ENCODE measurements at regions not wholly inside any gene's neighbourhood (a gene's known extent, or its start where the extent isn't known, plus 50 kb on each side); places are given as distances from the start of the nearest gene placed in this dataset.

- TF ChIP-seq TAF1 (IDR thresholded peaks at IDR 0.05; ENCODE audit: borderline replicate concordance, insufficient read depth, low read length) (no peak), FOXP2 (optimal IDR thresholded peaks at IDR 0.05; ENCODE audit: borderline replicate concordance, extremely low read depth, extremely low read length, insufficient read depth) (no peak), POLR2AphosphoS5 (IDR thresholded peaks at IDR 0.05; ENCODE audit: low read depth, low read length) (no peak)
Measured at GRCh38 chr18:78499586-78499985, 480.0 kb upstream of the SALL3 start.

GRCh38 chr18:78501251-78501650, 478.4 kb upstream of the SALL3 start:
- TF ChIP-seq TAF1 (IDR thresholded peaks at IDR 0.05; ENCODE audit: borderline replicate concordance, insufficient read depth, low read length) (no peak), REST (IDR thresholded peaks at IDR 0.05; ENCODE audit: insufficient read depth in 1 of 2, low read depth in 2 of 2, low read length in 2 of 2) (no peak), FOXP2 (optimal IDR thresholded peaks at IDR 0.05; ENCODE audit: borderline replicate concordance, extremely low read depth, extremely low read length, insufficient read depth) (no peak), POLR2AphosphoS5 (IDR thresholded peaks at IDR 0.05; ENCODE audit: low read depth, low read length) (no peak), SIN3A (IDR thresholded peaks at IDR 0.05; ENCODE audit: borderline replicate concordance, insufficient read depth, low read length) (no peak)

- TF ChIP-seq REST (IDR thresholded peaks at IDR 0.05; ENCODE audit: insufficient read depth in 1 of 2, low read depth in 2 of 2, low read length in 2 of 2) (no peak), SIN3A (IDR thresholded peaks at IDR 0.05; ENCODE audit: borderline replicate concordance, insufficient read depth, low read length) (no peak), FOXP2 (optimal IDR thresholded peaks at IDR 0.05; ENCODE audit: borderline replicate concordance, extremely low read depth, extremely low read length, insufficient read depth) (no peak), POLR2AphosphoS5 (IDR thresholded peaks at IDR 0.05; ENCODE audit: low read depth, low read length) (no peak), TAF1 (IDR thresholded peaks at IDR 0.05; ENCODE audit: borderline replicate concordance, insufficient read depth, low read length) (no peak)
Measured at GRCh38 chr18:78503129-78503528, 476.5 kb upstream of the SALL3 start.

GRCh38 chr18:78505851-78506461, 473.7 kb upstream of the SALL3 start:
- TF ChIP-seq TAF1 (IDR thresholded peaks at IDR 0.05; ENCODE audit: borderline replicate concordance, insufficient read depth, low read length) (no peak), FOXP2 (optimal IDR thresholded peaks at IDR 0.05; ENCODE audit: borderline replicate concordance, extremely low read depth, extremely low read length, insufficient read depth) (no peak), POLR2AphosphoS5 (IDR thresholded peaks at IDR 0.05; ENCODE audit: low read depth, low read length) (no peak), REST (IDR thresholded peaks at IDR 0.05; ENCODE audit: insufficient read depth in 1 of 2, low read depth in 2 of 2, low read length in 2 of 2) (no peak), SIN3A (IDR thresholded peaks at IDR 0.05; ENCODE audit: borderline replicate concordance, insufficient read depth, low read length) (no peak)

GRCh38 chr18:78507217-78507616, 472.4 kb upstream of the SALL3 start:
- TF ChIP-seq FOXP2 (optimal IDR thresholded peaks at IDR 0.05; ENCODE audit: borderline replicate concordance, extremely low read depth, extremely low read length, insufficient read depth) (no peak), SIN3A (IDR thresholded peaks at IDR 0.05; ENCODE audit: borderline replicate concordance, insufficient read depth, low read length) (no peak), REST (IDR thresholded peaks at IDR 0.05; ENCODE audit: insufficient read depth in 1 of 2, low read depth in 2 of 2, low read length in 2 of 2) (no peak), TAF1 (IDR thresholded peaks at IDR 0.05; ENCODE audit: borderline replicate concordance, insufficient read depth, low read length) (no peak), POLR2AphosphoS5 (IDR thresholded peaks at IDR 0.05; ENCODE audit: low read depth, low read length) (no peak)
